ENCODE measurements at regions not wholly inside any gene's neighbourhood (a gene's known extent, or its start where the extent isn't known, plus 50 kb on each side); places are given as distances from the start of the nearest gene placed in this dataset.

DNA sequence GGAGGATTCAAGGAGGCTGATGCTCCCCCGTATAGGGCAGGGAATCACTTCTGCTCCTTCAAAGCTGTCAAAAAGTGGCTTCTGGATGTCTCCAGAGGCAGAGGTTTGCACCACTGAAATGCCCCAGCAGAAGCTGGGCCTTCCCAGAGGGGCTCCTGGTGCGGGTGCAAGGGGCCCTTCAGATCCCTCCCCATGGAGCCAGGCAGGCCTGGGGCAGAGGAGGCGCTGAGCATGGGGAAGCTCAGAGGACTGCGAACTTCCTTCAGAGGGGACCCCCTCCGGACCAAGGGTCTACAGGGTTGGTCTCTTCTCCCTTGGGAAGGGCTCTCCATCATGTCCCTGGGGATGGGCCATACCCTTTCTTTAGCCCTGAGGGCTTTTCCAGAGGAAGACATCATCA is 341.2 kb downstream of the DYSF start:
- intact Hi-C loops (cut with micrococcal nuclease; ENCODE audit: unreplicated experiment): loop anchor here (5.0 to 10.0 kb wide), 5 partner anchors 47 to 343 kb away; no protein-coding TSS in a partner anchor
- no peak for DNase-seq
- Histone ChIP-seq H4K20me1 (ENCODE audit: insufficient read depth) (no peaks in the 10 kb centered on the region), H3K79me2 (ENCODE audit: low read depth) (no peaks in the 10 kb centered on the region), H3K9me2 (ENCODE audit: insufficient read depth) (no peaks in the 10 kb centered on the region), H3K4me1 (replicated peaks; ENCODE audit: insufficient read depth) (peaks cover 41% of the 10 kb centered on the region), H3F3A (ENCODE audit: insufficient read depth, low read depth) (peaks cover 20% of the 10 kb centered on the region), H2AFZ (no peak overlapping the region), H3K9me3 (ENCODE audit: insufficient read depth, low read depth) (no peaks in the 10 kb centered on the region), H3K4me3 (no peak overlapping the region), H3K27me3 (ENCODE audit: insufficient read depth, low read depth) (no peaks in the 10 kb centered on the region), H3K27ac (no peak overlapping the region), H3K36me3 (ENCODE audit: low read depth) (no peaks in the 10 kb centered on the region), H3K4me2 (peak overlapping the region; percentile 49)
- CTCF ChIA-PET: interaction anchor here (0.6 to 0.7 kb wide), 2 partner anchors 115 to 164 kb away, joined by 3 to 6 read pairs; no protein-coding TSS in a partner anchor
- no peak for TF ChIP-seq EZH2 (IDR thresholded peaks at IDR 0.05; ENCODE audit: low read depth)
- TF ChIP-seq, protein P1, sequence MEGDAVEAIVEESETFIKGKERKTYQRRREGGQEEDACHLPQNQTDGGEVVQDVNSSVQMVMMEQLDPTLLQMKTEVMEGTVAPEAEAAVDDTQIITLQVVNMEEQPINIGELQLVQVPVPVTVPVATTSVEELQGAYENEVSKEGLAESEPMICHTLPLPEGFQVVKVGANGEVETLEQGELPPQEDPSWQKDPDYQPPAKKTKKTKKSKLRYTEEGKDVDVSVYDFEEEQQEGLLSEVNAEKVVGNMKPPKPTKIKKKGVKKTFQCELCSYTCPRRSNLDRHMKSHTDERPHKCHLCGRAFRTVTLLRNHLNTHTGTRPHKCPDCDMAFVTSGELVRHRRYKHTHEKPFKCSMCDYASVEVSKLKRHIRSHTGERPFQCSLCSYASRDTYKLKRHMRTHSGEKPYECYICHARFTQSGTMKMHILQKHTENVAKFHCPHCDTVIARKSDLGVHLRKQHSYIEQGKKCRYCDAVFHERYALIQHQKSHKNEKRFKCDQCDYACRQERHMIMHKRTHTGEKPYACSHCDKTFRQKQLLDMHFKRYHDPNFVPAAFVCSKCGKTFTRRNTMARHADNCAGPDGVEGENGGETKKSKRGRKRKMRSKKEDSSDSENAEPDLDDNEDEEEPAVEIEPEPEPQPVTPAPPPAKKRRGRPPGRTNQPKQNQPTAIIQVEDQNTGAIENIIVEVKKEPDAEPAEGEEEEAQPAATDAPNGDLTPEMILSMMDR (conservative IDR thresholded peaks at IDR 0.05): no peak
- POLR2A ChIA-PET (ENCODE audit: unreplicated experiment): interaction anchor here (0.6 kb wide), 1 partner anchor 206 kb away, joined by 5 read pairs; no protein-coding TSS in a partner anchor
- BruUV-seq (replicated peaks): no TSS peak

DNA sequence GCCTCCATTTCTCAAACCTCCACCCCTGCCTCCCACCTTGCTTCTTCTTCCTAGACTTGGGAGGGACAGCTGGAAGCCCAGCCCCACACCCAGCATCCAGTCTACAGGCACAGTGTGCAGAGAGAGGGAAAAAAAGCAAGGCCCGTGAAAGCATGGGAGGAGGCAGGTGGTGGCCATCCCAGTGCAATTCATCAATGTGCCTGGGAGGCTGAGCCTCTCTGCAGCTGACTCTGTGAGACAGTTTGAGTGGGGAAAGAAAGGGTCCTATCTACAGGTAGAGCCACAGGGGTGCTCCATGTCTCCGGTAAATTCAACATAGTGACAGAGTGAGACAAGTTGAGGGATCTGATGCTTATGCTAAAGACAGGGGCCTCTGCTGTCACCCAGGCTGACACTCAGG is 340.6 kb downstream of the DYSF start:
- Histone ChIP-seq H3K4me2 (peak overlapping the region; percentile 27), H3K36me3 (ENCODE audit: low read depth) (no peaks in the 10 kb centered on the region), H3K9me2 (ENCODE audit: insufficient read depth) (no peaks in the 10 kb centered on the region), H3K27ac (no peak overlapping the region), H3K4me1 (replicated peaks; ENCODE audit: insufficient read depth) (peaks cover 41% of the 10 kb centered on the region), H3K79me2 (ENCODE audit: low read depth) (no peaks in the 10 kb centered on the region), H2AFZ (no peak overlapping the region), H3K9me3 (ENCODE audit: insufficient read depth, low read depth) (no peaks in the 10 kb centered on the region), H3K4me3 (no peak overlapping the region), H3F3A (ENCODE audit: insufficient read depth, low read depth) (peaks cover 20% of the 10 kb centered on the region), H4K20me1 (ENCODE audit: insufficient read depth) (no peaks in the 10 kb centered on the region), H3K27me3 (ENCODE audit: insufficient read depth, low read depth) (no peaks in the 10 kb centered on the region)
- BruUV-seq (replicated peaks): no TSS peak
- intact Hi-C loops (cut with micrococcal nuclease; ENCODE audit: unreplicated experiment): loop anchor here (10.0 kb wide), 1 partner anchor 99 kb away; no protein-coding TSS in a partner anchor
- DNase-seq: no peak
- ChIA-PET CTCF (no interaction called here), POLR2A (ENCODE audit: unreplicated experiment) (no interaction called here)
- no peak for TF ChIP-seq EZH2 (IDR thresholded peaks at IDR 0.05; ENCODE audit: low read depth)
- TF ChIP-seq, protein P1 (conservative IDR thresholded peaks at IDR 0.05): no peak

DNA sequence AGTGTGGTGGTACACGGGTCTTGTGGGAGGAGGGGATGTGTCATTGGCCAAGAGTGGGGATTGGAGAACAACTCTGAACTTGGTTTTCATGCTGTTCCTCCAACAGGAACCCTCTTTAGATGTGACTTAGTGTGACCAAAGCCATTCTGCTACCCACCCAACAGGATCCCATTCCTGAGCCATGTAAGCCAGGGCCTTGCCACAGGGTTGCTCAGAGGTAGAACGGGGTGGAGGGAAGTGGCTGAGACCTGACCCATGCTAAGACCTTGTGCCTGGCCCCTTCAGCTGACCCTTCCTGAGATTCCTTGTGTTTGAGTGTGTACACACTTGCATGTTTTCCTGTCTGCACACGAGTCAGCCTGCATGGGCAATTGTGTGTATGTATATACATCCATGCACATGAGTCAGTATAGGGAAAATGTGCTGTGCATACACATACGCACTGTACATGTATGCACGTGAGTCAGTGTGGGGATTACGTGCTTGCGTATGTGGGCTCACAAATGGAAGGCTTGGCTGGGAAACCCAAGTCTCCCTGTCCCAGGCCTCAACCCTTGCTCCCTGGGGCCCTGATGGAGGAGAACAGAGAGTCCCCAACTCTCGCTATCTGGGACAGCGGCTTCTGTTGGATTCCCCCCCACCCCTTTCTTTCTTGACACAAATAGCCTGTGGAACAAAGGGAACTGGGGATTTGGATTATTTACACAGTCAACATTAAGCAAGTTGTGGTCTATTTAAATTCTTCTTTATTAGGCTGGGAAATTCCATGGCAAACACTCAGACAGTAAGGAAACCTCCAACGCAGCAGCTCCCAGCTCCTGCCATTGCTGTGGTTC is 339.8 kb downstream of the DYSF start:
- no peaks in the 10 kb centered on the region for H3K79me2 ChIP-seq (ENCODE audit: low read depth)
- peak overlapping the region; percentile 27 for H3K4me2 ChIP-seq

More for the DNA sequence above, 339.8 kb downstream of the DYSF start:
- peaks cover 41% of the 10 kb centered on the region for H3K4me1 ChIP-seq (replicated peaks; ENCODE audit: insufficient read depth)
- H2AFZ ChIP-seq: no peak overlapping the region
- CTCF ChIA-PET: interaction anchor here (0.6 kb wide), 1 partner anchor 120 kb away, joined by 4 read pairs; no protein-coding TSS in a partner anchor
- BruUV-seq (replicated peaks): no TSS peak
- H3K9me2 ChIP-seq (ENCODE audit: insufficient read depth): no peaks in the 10 kb centered on the region
- no peak overlapping the region for H3K4me3 ChIP-seq
- POLR2A ChIA-PET (ENCODE audit: unreplicated experiment): no interaction called here
- TF ChIP-seq, protein P1 (conservative IDR thresholded peaks at IDR 0.05): no peak
- TF ChIP-seq EZH2 (IDR thresholded peaks at IDR 0.05; ENCODE audit: low read depth): no peak
- no peaks in the 10 kb centered on the region for H3K36me3 ChIP-seq (ENCODE audit: low read depth)
- no peaks in the 10 kb centered on the region for H4K20me1 ChIP-seq (ENCODE audit: insufficient read depth)
- no peaks in the 10 kb centered on the region for H3K9me3 ChIP-seq (ENCODE audit: insufficient read depth, low read depth)
- intact Hi-C loops (cut with micrococcal nuclease; ENCODE audit: unreplicated experiment): loop anchor here (10.0 kb wide), 1 partner anchor 98 kb away; no protein-coding TSS in a partner anchor
- H3K27ac ChIP-seq: no peak overlapping the region
- H3F3A ChIP-seq (ENCODE audit: insufficient read depth, low read depth): peaks cover 20% of the 10 kb centered on the region
- DNase-seq: peak in 1 of 2 experiments; percentile 76
- no peaks in the 10 kb centered on the region for H3K27me3 ChIP-seq (ENCODE audit: insufficient read depth, low read depth)

Measured in PC-9 (cell line).